GM12878 (cell line): ENCODE measurements at regions not wholly inside any gene's neighbourhood (a gene's known extent, or its start where the extent isn't known, plus 50 kb on each side); places are given as distances from the start of the nearest gene placed in this dataset.

Source experiments
- FOXM1 ChIP-seq: IDR thresholded peaks from 2 replicates; pipeline ENCODE4 v1.6.1; 2012; ENCODE audit warnings: low read depth, mild to moderate bottlenecking, inconsistent platforms, low read length, moderate library complexity
- PAX8 ChIP-seq: fragments of 450-650 bp; IDR thresholded peaks from 2 replicates; pipeline ENCODE4 v1.6.1; 2017; ENCODE audit warnings: mild to moderate bottlenecking, moderate library complexity
- POLR2A ChIP-seq: IDR thresholded peaks from 2 replicates; pipeline ENCODE4 v1.6.1; 2011; ENCODE audit warnings: low read depth, mild to moderate bottlenecking, low read length

DNA sequence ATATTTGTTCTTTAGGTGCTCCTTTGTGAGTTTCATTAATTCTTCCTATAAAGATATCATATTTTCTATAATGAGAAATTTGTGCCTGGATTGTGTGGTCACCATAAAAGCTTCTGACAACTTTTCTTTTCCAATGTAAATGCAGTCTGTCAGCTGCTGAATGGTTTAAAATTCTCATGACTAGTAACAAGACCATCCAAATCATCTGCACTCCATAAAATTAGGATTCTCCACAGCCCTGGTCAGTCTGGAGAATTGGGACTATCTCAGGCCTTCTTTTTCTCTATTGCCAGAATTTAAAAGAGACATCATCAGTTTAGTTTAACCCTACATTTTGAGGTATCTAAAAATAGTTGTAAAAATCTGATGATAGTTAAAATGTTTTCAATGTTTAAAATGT, 180.9 kb downstream of the DTWD1 start:
- TF ChIP-seq POLR2A: no peak
- no peak for TF ChIP-seq PAX8
- TF ChIP-seq FOXM1: no peak
